ENCODE measurements at regions not wholly inside any gene's neighbourhood (a gene's known extent, or its start where the extent isn't known, plus 50 kb on each side); places are given as distances from the start of the nearest gene placed in this dataset.

DNA sequence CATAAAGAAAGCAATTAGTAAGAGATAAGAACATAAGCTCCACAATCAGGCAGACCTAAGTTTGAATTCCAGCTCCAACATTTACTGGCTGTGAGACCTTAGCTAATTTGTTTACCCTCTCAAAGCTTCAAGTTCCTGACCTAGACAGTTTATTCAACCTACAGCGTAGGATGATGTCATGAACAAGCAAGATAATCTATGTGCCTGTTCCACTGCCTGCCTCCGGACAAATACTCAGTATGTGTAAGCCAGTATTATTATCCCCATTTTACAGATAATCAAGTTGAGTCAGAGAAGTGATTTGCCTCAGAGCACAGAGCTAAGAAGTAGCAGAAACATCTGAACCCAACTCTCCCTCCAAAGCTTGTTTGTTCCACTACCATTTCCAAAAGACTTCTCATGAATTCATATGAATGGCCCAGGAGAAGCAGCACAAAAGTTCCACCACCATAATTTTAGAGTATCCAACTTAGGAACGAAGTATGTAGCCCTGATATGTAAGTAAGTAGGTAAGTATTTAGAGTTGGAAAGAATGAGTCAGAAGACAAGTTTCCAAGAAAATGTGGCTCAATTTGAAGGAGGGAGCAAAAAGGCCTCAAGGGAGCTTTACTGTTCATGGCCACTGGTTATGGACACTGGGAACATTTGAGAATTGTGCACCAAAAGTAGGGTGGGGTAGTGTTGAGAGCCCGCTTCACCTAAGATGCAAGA lies 398.2 kb downstream of the NFIB start:
- TF ChIP-seq, protein P1, sequence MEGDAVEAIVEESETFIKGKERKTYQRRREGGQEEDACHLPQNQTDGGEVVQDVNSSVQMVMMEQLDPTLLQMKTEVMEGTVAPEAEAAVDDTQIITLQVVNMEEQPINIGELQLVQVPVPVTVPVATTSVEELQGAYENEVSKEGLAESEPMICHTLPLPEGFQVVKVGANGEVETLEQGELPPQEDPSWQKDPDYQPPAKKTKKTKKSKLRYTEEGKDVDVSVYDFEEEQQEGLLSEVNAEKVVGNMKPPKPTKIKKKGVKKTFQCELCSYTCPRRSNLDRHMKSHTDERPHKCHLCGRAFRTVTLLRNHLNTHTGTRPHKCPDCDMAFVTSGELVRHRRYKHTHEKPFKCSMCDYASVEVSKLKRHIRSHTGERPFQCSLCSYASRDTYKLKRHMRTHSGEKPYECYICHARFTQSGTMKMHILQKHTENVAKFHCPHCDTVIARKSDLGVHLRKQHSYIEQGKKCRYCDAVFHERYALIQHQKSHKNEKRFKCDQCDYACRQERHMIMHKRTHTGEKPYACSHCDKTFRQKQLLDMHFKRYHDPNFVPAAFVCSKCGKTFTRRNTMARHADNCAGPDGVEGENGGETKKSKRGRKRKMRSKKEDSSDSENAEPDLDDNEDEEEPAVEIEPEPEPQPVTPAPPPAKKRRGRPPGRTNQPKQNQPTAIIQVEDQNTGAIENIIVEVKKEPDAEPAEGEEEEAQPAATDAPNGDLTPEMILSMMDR (IDR thresholded peaks at IDR 0.05; ENCODE audit: low read length): no peak
- no peak for TF ChIP-seq EZH2phosphoT487 (IDR thresholded peaks at IDR 0.05; ENCODE audit: low read length)
